OCI-LY7 (cell line): ENCODE measurements at regions not wholly inside any gene's neighbourhood (a gene's known extent, or its start where the extent isn't known, plus 50 kb on each side); places are given as distances from the start of the nearest gene placed in this dataset.
"Not testable (repeated sequence)": the region's sequence is repeated elsewhere in the genome, so short reads cannot be mapped to it uniquely, and the experiment has no call there.

Source experiments
- BruUV-seq: library from RNA; stranded (reverse); fragments of 400-500 nt; replicated peaks from 2 replicates; lab custom pipeline; 2021; lab: Mats Ljungman, UMichigan
- CTCF ChIA-PET: fragments of 300-600 bp; sonication (Branson Sonifier 250); formaldehyde crosslinking; loops from one replicate; lab custom pipeline; 2022; ENCODE audit warnings: antibody characterized with exemption; ENCODE audit not compliant: unreplicated experiment; lab: Charles Lee
- POLR2A ChIA-PET: fragments of 300-600 bp; sonication (Branson Sonifier 250); formaldehyde crosslinking; loops from one replicate; lab custom pipeline; 2022; ENCODE audit warnings: antibody characterized with exemption; lab: Charles Lee
- DNase-seq: peaks from one replicate; pipeline ENCODE4 v3.0.0-alpha.2; 2015; ENCODE audit warnings: low spot score
- H2AFZ ChIP-seq: fragments of 200-600 bp; sonication (generic), shearing (Covaris generic); 2 replicates; pipeline ENCODE4 v1.6.1; 2014; ENCODE audit warnings: mild to moderate bottlenecking, antibody characterized with exemption, low read length, moderate library complexity
- H3K27ac ChIP-seq: fragments of 200-600 bp; sonication (generic); 2 replicates; pipeline ENCODE4 v1.5.1; 2014; ENCODE audit warnings: mixed run types, low read depth, mild to moderate bottlenecking, moderate library complexity, low read length, inconsistent platforms; ENCODE audit not compliant: poor library complexity, severe bottlenecking
- H3K36me3 ChIP-seq: fragments of 200-600 bp; sonication (generic); 2 replicates; pipeline ENCODE4 v1.6.1; 2014; ENCODE audit warnings: mild to moderate bottlenecking, antibody characterized with exemption, low read length, moderate library complexity, mixed read lengths; ENCODE audit not compliant: insufficient read depth
- H3K4me1 ChIP-seq: fragments of 200-600 bp; sonication (generic); 2 replicates; pipeline ENCODE4 v1.5.1; 2014; ENCODE audit warnings: mild to moderate bottlenecking, low read length; ENCODE audit not compliant: insufficient read depth, poor library complexity, severe bottlenecking
- H3K4me2 ChIP-seq: fragments of 200-600 bp; sonication (generic); 2 replicates; pipeline ENCODE4 v1.6.1; 2014; ENCODE audit warnings: mild to moderate bottlenecking, low read length
- H3K4me3 ChIP-seq: fragments of 200-600 bp; sonication (generic); 2 replicates; pipeline ENCODE4 v1.5.1; 2014; ENCODE audit warnings: mild to moderate bottlenecking, low read depth, low read length; ENCODE audit not compliant: poor library complexity, severe bottlenecking
- H3K79me2 ChIP-seq: fragments of 200-600 bp; sonication (generic); 2 replicates; pipeline ENCODE4 v1.6.1; 2016; ENCODE audit warnings: low read depth, mild to moderate bottlenecking, low read length, moderate library complexity, mixed read lengths; ENCODE audit not compliant: insufficient read depth
- H3K9me2 ChIP-seq: fragments of 200-600 bp; sonication (generic); 2 replicates; pipeline ENCODE4 v1.6.1; 2016; ENCODE audit warnings: mild to moderate bottlenecking, low read length, mixed read lengths; ENCODE audit not compliant: insufficient read depth
- H3K9me3 ChIP-seq: fragments of 200-600 bp; sonication (generic); 2 replicates; pipeline ENCODE4 v1.6.1; 2014; ENCODE audit warnings: mild to moderate bottlenecking, mixed run types, low read length, mixed read lengths
- H4K20me1 ChIP-seq: fragments of 200-600 bp; sonication (generic); 2 replicates; pipeline ENCODE4 v1.6.1; 2014; ENCODE audit warnings: mild to moderate bottlenecking, antibody characterized with exemption, low read length, moderate library complexity, mixed read lengths; ENCODE audit not compliant: insufficient read depth
- CTCF ChIP-seq: fragments of 200-600 bp; sonication (generic); conservative IDR thresholded peaks from 2 replicates; pipeline ENCODE4 v1.5.1; 2014; ENCODE audit warnings: mild to moderate bottlenecking, antibody characterized with exemption, low read length, moderate library complexity, mixed read lengths
- EZH2phosphoT487 ChIP-seq: fragments of 200-600 bp; sonication (generic); IDR thresholded peaks from 2 replicates; pipeline ENCODE4 v1.6.1; 2018; ENCODE audit warnings: low read depth, borderline replicate concordance, mild to moderate bottlenecking, mixed run types, antibody characterized with exemption, low read length, moderate library complexity, mixed read lengths
- intact Hi-C: fragments of 100-400 bp; cut with micrococcal nuclease; formaldehyde crosslinking; loops from one replicate; pipeline ENCODE4 v1.10.0; 2022; ENCODE audit not compliant: unreplicated experiment

GRCh38 chr5:42979242-42979641, 60.9 kb downstream of the ANXA2R start:
- H3K9me3 ChIP-seq, BruUV-seq, intact Hi-C loops, POLR2A ChIA-PET, H2AFZ ChIP-seq, CTCF ChIA-PET, DNase-seq, H4K20me1 ChIP-seq, H3K9me2 ChIP-seq, H3K4me3 ChIP-seq, H3K4me2 ChIP-seq, H3K4me1 ChIP-seq, H3K27ac ChIP-seq, H3K36me3 ChIP-seq, H3K79me2 ChIP-seq: not testable (repeated sequence)

- Histone ChIP-seq H3K27ac (no peak overlapping the region), H4K20me1 (no peaks in the 10 kb centered on the region), H3K36me3 (no peaks in the 10 kb centered on the region), H3K9me3 (no peaks in the 10 kb centered on the region), H3K4me1 (no peaks in the 10 kb centered on the region), H3K79me2 (no peaks in the 10 kb centered on the region), H3K9me2 (no peaks in the 10 kb centered on the region), H3K4me2 (no peak overlapping the region), H3K4me3 (no peak overlapping the region), H2AFZ (no peak overlapping the region)
- POLR2A ChIA-PET = no interaction called here
- no TSS peak for BruUV-seq
- CTCF ChIA-PET = interaction anchor here (0.6 kb wide), 1 partner anchor 15 kb away, joined by 3 read pairs; no protein-coding TSS in a partner anchor
- no peak for TF ChIP-seq EZH2phosphoT487
- no peak for TF ChIP-seq CTCF
- intact Hi-C loops = no loop called here
- DNase-seq = no peak
These were observed 65.6 kb downstream of the ANXA2R start for GRCh38 chr5:42974536-42974935.

- H3K9me2 ChIP-seq = no peaks in the 10 kb centered on the region
- no peaks in the 10 kb centered on the region for H3K79me2 ChIP-seq
- no TSS peak for BruUV-seq
- H3K4me3 ChIP-seq = no peak overlapping the region
- H3K9me3 ChIP-seq = no peaks in the 10 kb centered on the region
- intact Hi-C loops = no loop called here
- no peak for DNase-seq
- TF ChIP-seq EZH2phosphoT487 = no peak
- 0 out of 2 replicates have a peak, but pooled peaks have one; percentile 16 for TF ChIP-seq CTCF
- no peak overlapping the region for H3K4me2 ChIP-seq
- ChIA-PET POLR2A (interaction anchor here (1.1 kb wide), 1 partner anchor 21 kb away, joined by 10 read pairs; no protein-coding TSS in a partner anchor), CTCF (interaction anchor here (0.7 kb wide), 1 partner anchor 11 kb away, joined by 3 read pairs; no protein-coding TSS in a partner anchor)
- no peak overlapping the region for H3K27ac ChIP-seq
- H2AFZ ChIP-seq = no peak overlapping the region
- no peaks in the 10 kb centered on the region for H3K36me3 ChIP-seq
- no peaks in the 10 kb centered on the region for H4K20me1 ChIP-seq
- no peaks in the 10 kb centered on the region for H3K4me1 ChIP-seq
These were observed 69.2 kb downstream of the ANXA2R start for GRCh38 chr5:42970636-42971559.
